K562 (cell line): ENCODE measurements at regions not wholly inside any gene's neighbourhood (a gene's known extent, or its start where the extent isn't known, plus 50 kb on each side); places are given as distances from the start of the nearest gene placed in this dataset.

Source experiments
- ATAC-seq: fragments of 200-7000 bp; cut with Tn5 transposase; 3 replicates; pipeline ENCODE4 v1.9.1; 2020; ENCODE audit warnings: moderate library complexity
- BruUV-seq: library from RNA; stranded (reverse); fragments of 400-500 nt; replicated peaks from 2 replicates; lab custom pipeline; 2021; lab: Mats Ljungman, UMichigan
- CTCF ChIA-PET: fragments of 300-600 bp; formaldehyde crosslinking; extraction: SDS; loops from one replicate; lab custom pipeline; 2021; ENCODE audit warnings: low intra/inter-chr PET ratio; lab: Yijun Ruan, JAX
- POLR2A ChIA-PET: fragments of 300-600, 350-650 bp; sonication (Branson Sonifier 250); formaldehyde crosslinking; extraction: SDS; loops from one replicate; lab custom pipeline; 2021; ENCODE audit warnings: antibody characterized with exemption, inconsistent platforms; lab: Yijun Ruan, JAX
- DNase-seq, 4 experiments: peaks; one replicate each; pipeline versions ENCODE4 v3.0.0 to v3.0.0-alpha.2; 2011 to 2018; ENCODE audit warnings: low spot score in 3 of 4, mixed read lengths in 3 of 4; ENCODE audit errors: extremely low read depth in 1 of 4
- FAIRE-seq: peaks from 2 replicates; lab custom pipeline; 2011; peaks lifted over from hg19 to GRCh38; lab: Jason Lieb, UNC
- H2AFZ ChIP-seq: 2 replicates; pipeline ENCODE4 v1.6.0; 2011; ENCODE audit warnings: low read depth, low read length, control low read depth, inconsistent platforms
- H3K27ac ChIP-seq: fragments of 200-600 bp; 3 replicates; pipeline ENCODE4 v1.8.0; 2011; ENCODE audit warnings: low read depth, mild to moderate bottlenecking, control low read depth, inconsistent platforms, low read length, moderate library complexity, mixed read lengths; ENCODE audit errors: extremely low read depth
- H3K27me3 ChIP-seq, 2 experiments: fragments of 300-600 bp in 1 of 2; 2 replicates in 1 of 2; 3 replicates in 1 of 2; pipeline versions ENCODE4 v1.6.0 to v1.8.0; 2011; ENCODE audit warnings: inconsistent platforms in 2 of 2, low read length in 2 of 2, mild to moderate bottlenecking in 1 of 2, mixed read lengths in 1 of 2, moderate library complexity in 1 of 2; ENCODE audit not compliant: control insufficient read depth in 2 of 2, insufficient read depth in 2 of 2
- H3K36me3 ChIP-seq: fragments of 300-600 bp; 3 replicates; pipeline ENCODE4 v1.8.0; 2011; ENCODE audit warnings: mild to moderate bottlenecking, low read length, inconsistent platforms; ENCODE audit not compliant: control insufficient read depth, insufficient read depth
- H3K4me1 ChIP-seq, 2 experiments: fragments of 200-600 bp in 1 of 2; replicated peaks in 1 of 2; 2 replicates in 1 of 2; 3 replicates in 1 of 2; pipeline versions ENCODE4 v1.5.1 to v1.8.0; 2011; ENCODE audit warnings: inconsistent platforms in 2 of 2, low read length in 2 of 2, mild to moderate bottlenecking in 1 of 2, mixed read lengths in 1 of 2, moderate library complexity in 1 of 2; ENCODE audit not compliant: control insufficient read depth in 2 of 2, insufficient read depth in 2 of 2
- H3K4me2 ChIP-seq: 2 replicates; pipeline ENCODE4 v1.6.1; 2011; ENCODE audit warnings: low read length, control low read depth, inconsistent platforms, mixed read lengths; ENCODE audit not compliant: insufficient read depth
- H3K4me3 ChIP-seq: fragments of 200-600 bp; sonication (generic), shearing (Covaris generic); 2 replicates; pipeline ENCODE4 v1.5.1; 2016; ENCODE audit warnings: control low read depth, inconsistent platforms
- H3K79me2 ChIP-seq: fragments of 200-600 bp; 3 replicates; pipeline ENCODE4 v1.8.0; 2011; ENCODE audit warnings: low read length, inconsistent platforms; ENCODE audit not compliant: control insufficient read depth, insufficient read depth
- H3K9ac ChIP-seq, 2 experiments: 2 replicates each; pipeline versions ENCODE4 v1.6.0 to v1.6.1; 2011; ENCODE audit warnings: low read depth in 2 of 2, low read length in 2 of 2, control low read depth in 1 of 2, inconsistent platforms in 1 of 2, mild to moderate bottlenecking in 1 of 2, mixed read lengths in 1 of 2; ENCODE audit not compliant: insufficient read depth in 1 of 2
- H3K9me1 ChIP-seq: one replicate; pipeline ENCODE4 v1.6.0; 2011; ENCODE audit warnings: inconsistent platforms, mild to moderate bottlenecking, low read length, moderate library complexity; ENCODE audit not compliant: control insufficient read depth, insufficient read depth
- H3K9me3 ChIP-seq: replicated peaks from 2 replicates; pipeline ENCODE4 v1.5.1; 2011; ENCODE audit warnings: low read depth, low read length, inconsistent platforms; ENCODE audit not compliant: control insufficient read depth, insufficient read depth
- H4K20me1 ChIP-seq: replicated peaks from 2 replicates; pipeline ENCODE4 v1.6.1; 2011; ENCODE audit warnings: low read length, inconsistent platforms, mixed read lengths; ENCODE audit not compliant: control insufficient read depth, insufficient read depth
- FOXA1 ChIP-seq: fragments of 450-650 bp; IDR thresholded peaks from 2 replicates; pipeline ENCODE4 v1.6.1; 2016; ENCODE audit warnings: mild to moderate bottlenecking, borderline replicate concordance
- ILK ChIP-seq: fragments of 450-650 bp; IDR thresholded peaks from 2 replicates; pipeline ENCODE4 v1.6.1; 2016; ENCODE audit warnings: missing genetic modification characterization, low read depth, mild to moderate bottlenecking, missing compliant biosample characterization, moderate library complexity, borderline replicate concordance
- POLR3G ChIP-seq: IDR thresholded peaks from 2 replicates; pipeline ENCODE4 v1.6.1; 2011; ENCODE audit not compliant: insufficient read length, insufficient replicate concordance; ENCODE audit errors: extremely low read depth
- RAD51 ChIP-seq: fragments of 450-650 bp; IDR thresholded peaks from 2 replicates; pipeline ENCODE4 v1.7.1; 2016; ENCODE audit warnings: low read depth, mild to moderate bottlenecking, borderline replicate concordance
- SETDB1 ChIP-seq: IDR thresholded peaks from one replicate; pipeline ENCODE4 v1.6.1; 2012; ENCODE audit warnings: low read length, control low read depth, inconsistent platforms
- YY1 ChIP-seq, 3 experiments: IDR thresholded peaks; 2 replicates each; pipeline ENCODE4 v1.6.1; 2011; ENCODE audit warnings: low read length in 2 of 3, mild to moderate bottlenecking in 2 of 3, moderate library complexity in 2 of 3, borderline replicate concordance in 1 of 3, control low read depth in 1 of 3, low read depth in 1 of 3; ENCODE audit not compliant: insufficient read depth in 3 of 3, insufficient replicate concordance in 2 of 3, control insufficient read depth in 1 of 3, insufficient read length in 1 of 3; ENCODE audit errors: extremely low read depth in 1 of 3
- ZKSCAN8 ChIP-seq: fragments of 200-800 bp; sonication (Bioruptor generic); IDR thresholded peaks from 2 replicates; pipeline ENCODE4 v1.6.1; 2016; ENCODE audit warnings: missing genetic modification characterization, missing compliant biosample characterization
- ZNF146 ChIP-seq: IDR thresholded peaks from one replicate; pipeline ENCODE4 v1.6.1; 2018; ENCODE audit warnings: missing compliant biosample characterization; ENCODE audit not compliant: unreplicated experiment
- ZNF23 ChIP-seq: fragments of 250-450 bp; sonication (Bioruptor Pico); IDR thresholded peaks from 2 replicates; pipeline ENCODE4 v1.4.0; 2020; ENCODE audit warnings: mild to moderate bottlenecking
- ZNF253 ChIP-seq: fragments of 250-450 bp; sonication (Bioruptor Pico); conservative IDR thresholded peaks from 2 replicates; pipeline ENCODE4 v1.6.1; 2021; ENCODE audit warnings: mild to moderate bottlenecking
- WGBS: fragments of 100-300 bp; shearing (Covaris generic); methylation state at CpG from one replicate; pipeline ENCODE4 v1.1.6; 2016; ENCODE audit warnings: low coverage, mixed read lengths; ENCODE audit not compliant: insufficient coverage; ENCODE audit errors: missing lambda C conversion rate; 5-methylcytosine and 5-hydroxymethylcytosine counted together
- in situ Hi-C: fragments of 300-500 bp; cut with MboI; formaldehyde crosslinking; loops from 4 replicates; pipeline ENCODE4 v1.15.0; 2018; ENCODE audit warnings: inconsistent platforms, mixed read lengths
- intact Hi-C: fragments of 100-400 bp; cut with micrococcal nuclease; formaldehyde crosslinking; loops from 2 replicates; pipeline ENCODE4 v1.14.2; 2022
- TF ChIP-seq, protein P1 (sequence below): sonication (generic); formaldehyde crosslinking; IDR thresholded peaks from 2 replicates; pipeline ENCODE4 v1.8.0; 2022; ENCODE audit warnings: mild to moderate bottlenecking, missing genetic modification reagents, borderline replicate concordance
- TF ChIP-seq, protein P2 (sequence below): fragments of 250-450 bp; sonication (Bioruptor Pico); IDR thresholded peaks from 2 replicates; pipeline ENCODE4 v1.5.0; 2020; ENCODE audit warnings: mild to moderate bottlenecking
- TF ChIP-seq, protein P3 (sequence below): fragments of 450-650 bp; formaldehyde crosslinking; IDR thresholded peaks from 2 replicates; pipeline ENCODE4 v1.4.0; 2022; ENCODE audit warnings: mild to moderate bottlenecking, moderate library complexity

DNA sequence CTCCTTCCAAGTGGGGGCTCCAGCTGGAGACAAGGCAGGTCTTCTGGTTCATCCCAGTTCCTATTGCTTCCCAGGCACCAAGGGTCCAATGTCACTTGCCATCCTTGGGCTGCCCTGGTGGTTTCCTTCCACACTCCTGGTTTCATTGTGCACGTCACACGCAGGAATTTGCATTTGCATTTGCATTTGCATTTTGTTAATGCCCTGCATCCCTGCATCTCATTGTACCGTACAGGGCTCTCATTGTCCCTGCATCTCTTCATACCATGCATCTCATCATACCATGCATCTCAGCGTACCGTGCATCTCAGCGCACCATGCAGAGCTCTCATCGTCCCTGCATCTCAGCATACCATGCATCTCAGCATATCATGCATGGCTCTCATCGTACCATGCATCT lies 112.2 kb upstream of the SYT13 start (continued):
- TF ChIP-seq YY1 (IDR thresholded peaks at IDR 0.05; ENCODE audit: borderline replicate concordance in 1 of 3, control insufficient read depth in 1 of 3, extremely low read depth in 1 of 3, insufficient read depth in 3 of 3, insufficient read length in 1 of 3, insufficient replicate concordance in 2 of 3, low read depth in 1 of 3, low read length in 2 of 3), result no peak

DNA sequence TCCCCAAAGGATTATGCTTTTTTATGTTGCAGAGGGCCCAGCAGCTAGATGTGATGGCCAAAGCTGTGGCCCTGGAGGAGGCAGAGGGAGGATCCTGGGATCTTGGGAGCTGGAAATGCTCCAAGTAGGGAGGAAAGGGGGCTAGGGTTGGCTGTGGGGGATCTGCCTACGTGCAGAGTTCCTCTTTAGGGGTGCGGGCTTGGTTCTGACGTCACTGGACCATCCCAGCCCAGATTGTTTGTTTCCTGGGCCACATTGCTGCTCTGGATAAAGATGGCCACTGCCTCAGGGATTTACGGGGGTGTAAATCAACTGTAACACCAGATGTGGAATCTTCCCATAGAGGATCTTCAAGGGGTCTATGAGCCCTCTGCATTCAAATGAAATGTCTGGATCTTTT lies 110.3 kb upstream of the SYT13 start:
- peaks cover 6% of the 10 kb centered on the region; the same call in 1 of the 2 replicates for H4K20me1 ChIP-seq
- H3K4me2 ChIP-seq, result no peak overlapping the region
- no peaks in the 10 kb centered on the region for H3K79me2 ChIP-seq
- BruUV-seq, result no TSS peak
- intact Hi-C loops, result no loop called here
- H3K4me1 ChIP-seq, result no peaks in the 10 kb centered on the region
- ChIA-PET CTCF (no interaction called here), POLR2A (no interaction called here)
- DNase-seq, result no peak
- no peak overlapping the region for H3K9ac ChIP-seq
- H3K9me1 ChIP-seq, result no peaks in the 10 kb centered on the region
- in situ Hi-C loops, result no loop called here
- H3K9me3 ChIP-seq, result no peaks in the 10 kb centered on the region
- no peak for ATAC-seq
- 2% methylated on average over 4 of the region's 4 CpGs for WGBS
- peaks cover 13 to 67% of the 10 kb centered on the region in 2 experiments for H3K27me3 ChIP-seq
- FAIRE-seq, result no peak
- H3K27ac ChIP-seq, result no peak overlapping the region
- H3K36me3 ChIP-seq, result no peaks in the 10 kb centered on the region
- H2AFZ ChIP-seq, result no peak overlapping the region
- no peak overlapping the region for H3K4me3 ChIP-seq
- no peak for TF ChIP-seq ZNF146
- TF ChIP-seq SETDB1, result no peak
- TF ChIP-seq ILK (tag), result no peak
- TF ChIP-seq, protein P1, sequence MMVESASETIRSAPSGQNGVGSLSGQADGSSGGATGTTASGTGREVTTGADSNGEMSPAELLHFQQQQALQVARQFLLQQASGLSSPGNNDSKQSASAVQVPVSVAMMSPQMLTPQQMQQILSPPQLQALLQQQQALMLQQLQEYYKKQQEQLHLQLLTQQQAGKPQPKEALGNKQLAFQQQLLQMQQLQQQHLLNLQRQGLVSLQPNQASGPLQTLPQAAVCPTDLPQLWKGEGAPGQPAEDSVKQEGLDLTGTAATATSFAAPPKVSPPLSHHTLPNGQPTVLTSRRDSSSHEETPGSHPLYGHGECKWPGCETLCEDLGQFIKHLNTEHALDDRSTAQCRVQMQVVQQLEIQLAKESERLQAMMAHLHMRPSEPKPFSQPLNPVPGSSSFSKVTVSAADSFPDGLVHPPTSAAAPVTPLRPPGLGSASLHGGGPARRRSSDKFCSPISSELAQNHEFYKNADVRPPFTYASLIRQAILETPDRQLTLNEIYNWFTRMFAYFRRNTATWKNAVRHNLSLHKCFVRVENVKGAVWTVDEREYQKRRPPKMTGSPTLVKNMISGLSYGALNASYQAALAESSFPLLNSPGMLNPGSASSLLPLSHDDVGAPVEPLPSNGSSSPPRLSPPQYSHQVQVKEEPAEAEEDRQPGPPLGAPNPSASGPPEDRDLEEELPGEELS (CRISPR knock-in tag), result no peak
- no peak for TF ChIP-seq ZNF253 (CRISPR knock-in tag)
- TF ChIP-seq, protein P2, sequence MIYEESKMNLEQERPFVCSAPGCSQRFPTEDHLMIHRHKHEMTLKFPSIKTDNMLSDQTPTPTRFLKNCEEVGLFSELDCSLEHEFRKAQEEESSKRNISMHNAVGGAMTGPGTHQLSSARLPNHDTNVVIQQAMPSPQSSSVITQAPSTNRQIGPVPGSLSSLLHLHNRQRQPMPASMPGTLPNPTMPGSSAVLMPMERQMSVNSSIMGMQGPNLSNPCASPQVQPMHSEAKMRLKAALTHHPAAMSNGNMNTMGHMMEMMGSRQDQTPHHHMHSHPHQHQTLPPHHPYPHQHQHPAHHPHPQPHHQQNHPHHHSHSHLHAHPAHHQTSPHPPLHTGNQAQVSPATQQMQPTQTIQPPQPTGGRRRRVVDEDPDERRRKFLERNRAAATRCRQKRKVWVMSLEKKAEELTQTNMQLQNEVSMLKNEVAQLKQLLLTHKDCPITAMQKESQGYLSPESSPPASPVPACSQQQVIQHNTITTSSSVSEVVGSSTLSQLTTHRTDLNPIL (CRISPR knock-in tag), result no peak
- no peak for TF ChIP-seq POLR3G
- no peak for TF ChIP-seq FOXA1
- TF ChIP-seq ZKSCAN8 (CRISPR knock-in tag), result no peak
- TF ChIP-seq, protein P3, sequence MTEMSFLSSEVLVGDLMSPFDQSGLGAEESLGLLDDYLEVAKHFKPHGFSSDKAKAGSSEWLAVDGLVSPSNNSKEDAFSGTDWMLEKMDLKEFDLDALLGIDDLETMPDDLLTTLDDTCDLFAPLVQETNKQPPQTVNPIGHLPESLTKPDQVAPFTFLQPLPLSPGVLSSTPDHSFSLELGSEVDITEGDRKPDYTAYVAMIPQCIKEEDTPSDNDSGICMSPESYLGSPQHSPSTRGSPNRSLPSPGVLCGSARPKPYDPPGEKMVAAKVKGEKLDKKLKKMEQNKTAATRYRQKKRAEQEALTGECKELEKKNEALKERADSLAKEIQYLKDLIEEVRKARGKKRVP (CRISPR knock-in tag), result no peak
- no peak for TF ChIP-seq RAD51
- no peak for TF ChIP-seq ZNF23
